Neutrophil (primary cell): ENCODE measurements at regions not wholly inside any gene's neighbourhood (a gene's known extent, or its start where the extent isn't known, plus 50 kb on each side); places are given as distances from the start of the nearest gene placed in this dataset.
A peak's percentile ranks its signal among the peaks of the same experiment; 100 is the strongest.

Experiments
- H3K27ac ChIP-seq: fragments of 200-600 bp; sonication (generic); 2 replicates; pipeline ENCODE4 v1.5.1; 2016; ENCODE audit warnings: mild to moderate bottlenecking, moderate library complexity
- H3K27me3 ChIP-seq: fragments of 200-600 bp; sonication (generic); 2 replicates; pipeline ENCODE4 v1.6.0; 2016; ENCODE audit warnings: mild to moderate bottlenecking
- H3K36me3 ChIP-seq: fragments of 200-600 bp; sonication (generic); 2 replicates; pipeline ENCODE4 v1.5.1; 2017
- H3K4me1 ChIP-seq, 2 experiments: fragments of 200-600 bp in 1 of 2; sonication (generic) in 1 of 2; 1 replicate in 1 of 2; 2 replicates in 1 of 2; pipeline versions ENCODE4 v1.5.1 to v1.6.1; 2013 to 2016; ENCODE audit warnings: low read depth in 1 of 2, low read length in 1 of 2, mild to moderate bottlenecking in 1 of 2, moderate library complexity in 1 of 2; ENCODE audit not compliant: control insufficient read depth in 1 of 2, insufficient read depth in 1 of 2
- H3K4me3 ChIP-seq, 2 experiments: fragments of 200-600 bp in 1 of 2; sonication (generic) in 1 of 2; 1 replicate in 1 of 2; 2 replicates in 1 of 2; pipeline ENCODE4 v1.5.1; 2013 to 2016; ENCODE audit warnings: low read depth in 1 of 2, low read length in 1 of 2, mild to moderate bottlenecking in 1 of 2, moderate library complexity in 1 of 2
- H3K9me3 ChIP-seq: fragments of 200-600 bp; sonication (generic); 2 replicates; pipeline ENCODE4 v1.5.1; 2016
- CTCF ChIP-seq: fragments of 200-600 bp; sonication (generic); IDR thresholded peaks from 2 replicates; pipeline ENCODE4 v1.5.1; 2016; ENCODE audit warnings: antibody characterized with exemption

GRCh38 chr2:223459328-223459939, 142.7 kb downstream of the SCG2 start:
- TF ChIP-seq CTCF: no peak
- Histone ChIP-seq H3K9me3 (no peaks in the 10 kb centered on the region), H3K4me3 (no peak overlapping the region), H3K27ac (no peak overlapping the region), H3K36me3 (no peaks in the 10 kb centered on the region), H3K4me1 (peaks cover 0 to 5% of the 10 kb centered on the region in 2 experiments), H3K27me3 (no peaks in the 10 kb centered on the region)

GRCh38 chr2:223460209-223460608, 142.0 kb downstream of the SCG2 start:
- no peak overlapping the region for H3K4me3 ChIP-seq
- H3K4me1 ChIP-seq: peaks cover 5 to 13% of the 10 kb centered on the region in 2 experiments
- H3K9me3 ChIP-seq: no peaks in the 10 kb centered on the region
- no peaks in the 10 kb centered on the region for H3K27me3 ChIP-seq
- no peak for TF ChIP-seq CTCF
- H3K36me3 ChIP-seq: no peaks in the 10 kb centered on the region
- H3K27ac ChIP-seq: no peak overlapping the region

GRCh38 chr2:223460774-223461211, 141.4 kb downstream of the SCG2 start:
- no peak overlapping the region for H3K27ac ChIP-seq

GRCh38 chr2:223464071-223464470, 138.1 kb downstream of the SCG2 start:
- H3K4me1 ChIP-seq: peaks cover 15 to 32% of the 10 kb centered on the region in 2 experiments
- no peak for TF ChIP-seq CTCF
- no peaks in the 10 kb centered on the region for H3K27me3 ChIP-seq
- no peaks in the 10 kb centered on the region for H3K9me3 ChIP-seq
- no peak overlapping the region for H3K4me3 ChIP-seq
- no peaks in the 10 kb centered on the region for H3K36me3 ChIP-seq
- H3K27ac ChIP-seq: no peak overlapping the region

More at GRCh38 chr2:223460774-223461211, 141.4 kb downstream of the SCG2 start:
- Histone ChIP-seq H3K36me3 (no peaks in the 10 kb centered on the region), H3K27me3 (no peaks in the 10 kb centered on the region), H3K9me3 (no peaks in the 10 kb centered on the region), H3K4me3 (no peak overlapping the region), H3K4me1 (peaks cover 11 to 19% of the 10 kb centered on the region in 2 experiments)
- TF ChIP-seq CTCF: no peak

GRCh38 chr2:223465793-223466192, 136.4 kb downstream of the SCG2 start:
- Histone ChIP-seq H3K4me3 (no peak overlapping the region), H3K27me3 (no peaks in the 10 kb centered on the region), H3K36me3 (no peaks in the 10 kb centered on the region), H3K9me3 (no peaks in the 10 kb centered on the region), H3K4me1 (peaks cover 15 to 32% of the 10 kb centered on the region in 2 experiments), H3K27ac (peak overlapping the region; percentile 33)
- no peak for TF ChIP-seq CTCF
